Right atrium auricular region (tissue), 2 donors: ENCODE measurements at regions not wholly inside any gene's neighbourhood (a gene's known extent, or its start where the extent isn't known, plus 50 kb on each side); places are given as distances from the start of the nearest gene placed in this dataset.

Experiments
- DNase-seq: peaks from one replicate; pipeline ENCODE4 v3.0.0-alpha.2; 2019; ENCODE audit warnings: low spot score
- H3K27ac ChIP-seq, 2 donors: fragments of 200-600 bp; sonication (generic); 1 replicate in 1 of 2; 2 replicates in 1 of 2; pipeline ENCODE4 v1.5.1; 2016 to 2019
- H3K27me3 ChIP-seq, 2 donors: fragments of 200-600 bp; sonication (generic); one replicate each; pipeline versions ENCODE4 v1.5.1 to v1.6.0; 2017 to 2019
- H3K36me3 ChIP-seq: fragments of 200-600 bp; sonication (generic); one replicate; pipeline ENCODE4 v1.5.1; 2016
- H3K4me1 ChIP-seq, 2 donors: fragments of 200-600 bp; sonication (generic); one replicate each; pipeline versions ENCODE4 v1.5.1 to v1.6.0; 2017 to 2019
- H3K4me3 ChIP-seq, 2 donors: fragments of 200-600 bp; sonication (generic); 1 replicate in 1 of 2; 2 replicates in 1 of 2; pipeline ENCODE4 v1.5.1; 2017 to 2019; ENCODE audit warnings: mild to moderate bottlenecking in 1 of 2, moderate library complexity in 1 of 2
- H3K9me3 ChIP-seq, 2 donors: fragments of 200-600 bp; sonication (generic); one replicate each; pipeline ENCODE4 v1.5.1; 2019
- TF ChIP-seq, protein P1 (sequence below), 2 donors: fragments of 200-600 bp; sonication (generic); IDR thresholded peaks; one replicate each; pipeline ENCODE4 v1.5.1; 2019; ENCODE audit warnings: antibody characterized with exemption in 2 of 2

DNA sequence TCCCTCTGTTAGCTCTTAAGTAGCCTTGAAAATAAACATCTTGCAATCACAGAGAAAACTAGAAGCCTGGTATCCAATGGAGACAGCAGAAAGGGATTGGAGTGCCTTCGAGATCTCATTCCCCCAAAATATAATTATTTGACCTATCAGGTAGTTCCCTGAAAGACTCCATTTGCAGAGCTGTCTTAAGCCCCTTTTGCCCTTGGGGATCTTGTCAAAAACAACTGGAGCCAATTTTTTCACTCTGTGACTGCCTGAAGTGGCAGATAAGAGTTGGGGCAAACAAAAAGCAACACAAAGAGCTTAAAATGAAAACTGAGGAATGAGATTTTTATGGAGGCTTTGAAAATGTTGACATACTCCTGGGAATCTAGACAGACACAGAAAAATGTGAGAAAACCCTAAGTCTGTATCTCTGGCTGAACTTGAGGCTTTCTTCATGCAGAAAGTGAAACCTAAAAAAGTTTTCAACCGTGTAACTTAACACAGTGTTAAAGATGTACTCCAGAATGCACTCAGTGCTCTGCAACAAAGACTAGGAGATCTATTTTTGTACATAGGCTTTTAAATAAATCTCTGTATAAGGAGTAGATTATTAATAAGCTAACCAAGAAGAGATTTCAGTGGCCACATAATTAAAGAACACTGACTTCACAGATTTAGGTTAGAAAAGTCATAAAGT, 971.1 kb upstream of the MAN1A1 start:
- no peak overlapping the region for H3K27ac ChIP-seq
- H3K36me3 ChIP-seq: no peaks in the 10 kb centered on the region
- H3K9me3 ChIP-seq: peaks cover 0 to 24% of the 10 kb centered on the region in 2 donors
- no peak for DNase-seq
- no peaks in the 10 kb centered on the region for H3K27me3 ChIP-seq
- TF ChIP-seq, protein P1, sequence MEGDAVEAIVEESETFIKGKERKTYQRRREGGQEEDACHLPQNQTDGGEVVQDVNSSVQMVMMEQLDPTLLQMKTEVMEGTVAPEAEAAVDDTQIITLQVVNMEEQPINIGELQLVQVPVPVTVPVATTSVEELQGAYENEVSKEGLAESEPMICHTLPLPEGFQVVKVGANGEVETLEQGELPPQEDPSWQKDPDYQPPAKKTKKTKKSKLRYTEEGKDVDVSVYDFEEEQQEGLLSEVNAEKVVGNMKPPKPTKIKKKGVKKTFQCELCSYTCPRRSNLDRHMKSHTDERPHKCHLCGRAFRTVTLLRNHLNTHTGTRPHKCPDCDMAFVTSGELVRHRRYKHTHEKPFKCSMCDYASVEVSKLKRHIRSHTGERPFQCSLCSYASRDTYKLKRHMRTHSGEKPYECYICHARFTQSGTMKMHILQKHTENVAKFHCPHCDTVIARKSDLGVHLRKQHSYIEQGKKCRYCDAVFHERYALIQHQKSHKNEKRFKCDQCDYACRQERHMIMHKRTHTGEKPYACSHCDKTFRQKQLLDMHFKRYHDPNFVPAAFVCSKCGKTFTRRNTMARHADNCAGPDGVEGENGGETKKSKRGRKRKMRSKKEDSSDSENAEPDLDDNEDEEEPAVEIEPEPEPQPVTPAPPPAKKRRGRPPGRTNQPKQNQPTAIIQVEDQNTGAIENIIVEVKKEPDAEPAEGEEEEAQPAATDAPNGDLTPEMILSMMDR (IDR thresholded peaks at IDR 0.05): no peak
- no peak overlapping the region for H3K4me3 ChIP-seq
- no peaks in the 10 kb centered on the region for H3K4me1 ChIP-seq

DNA sequence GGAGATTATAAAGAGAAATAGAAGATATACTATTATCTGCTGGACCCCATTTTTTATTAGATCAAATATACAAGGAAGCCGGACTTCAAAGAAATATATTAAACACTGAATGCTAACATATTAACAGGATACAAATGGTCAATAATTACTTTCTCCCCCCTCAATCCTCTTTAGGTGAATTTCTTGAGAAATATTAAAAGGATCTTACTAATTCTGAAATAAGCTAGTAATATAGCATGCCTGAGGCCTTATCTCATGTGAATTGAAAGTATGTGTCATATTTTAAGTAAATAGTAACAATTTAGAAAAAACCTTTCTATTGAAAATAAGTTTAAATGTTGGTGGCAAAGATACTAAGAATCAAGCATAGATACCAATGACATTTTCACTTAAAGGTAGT, 954.7 kb upstream of the MAN1A1 start:
- no peak for DNase-seq
- TF ChIP-seq, protein P1 (IDR thresholded peaks at IDR 0.05): no peak
- no peak overlapping the region for H3K27ac ChIP-seq
- H3K27me3 ChIP-seq: no peaks in the 10 kb centered on the region
- no peaks in the 10 kb centered on the region for H3K4me1 ChIP-seq
- H3K9me3 ChIP-seq: no peaks in the 10 kb centered on the region
- H3K36me3 ChIP-seq: no peaks in the 10 kb centered on the region
- H3K4me3 ChIP-seq: no peak overlapping the region

DNA sequence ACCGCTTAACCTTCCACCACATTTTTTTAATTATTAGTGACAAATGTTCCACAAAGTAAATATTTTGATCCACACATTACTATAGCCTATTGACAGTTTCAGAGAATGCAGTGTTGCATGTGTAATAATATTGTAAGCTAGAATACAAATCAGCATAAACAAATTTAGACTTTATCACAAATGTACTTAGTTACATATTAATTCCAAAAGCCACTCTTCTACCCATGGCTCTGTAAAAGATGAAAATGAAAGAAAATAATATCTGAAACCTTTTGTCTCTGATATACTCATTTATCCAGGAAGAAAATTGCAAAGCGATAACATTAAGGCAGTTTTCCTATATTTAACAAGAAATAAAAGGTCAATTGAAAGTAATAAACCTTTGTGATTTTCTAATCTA, 954.0 kb upstream of the MAN1A1 start:
- Histone ChIP-seq H3K36me3 (no peaks in the 10 kb centered on the region), H3K27me3 (no peaks in the 10 kb centered on the region), H3K4me3 (no peak overlapping the region), H3K4me1 (no peaks in the 10 kb centered on the region), H3K27ac (no peak overlapping the region), H3K9me3 (no peaks in the 10 kb centered on the region)
- no peak for DNase-seq
- TF ChIP-seq, protein P1 (IDR thresholded peaks at IDR 0.05): no peak

GRCh38 chr6:120302041-120302440, 952.5 kb upstream of the MAN1A1 start:
- TF ChIP-seq, protein P1 (IDR thresholded peaks at IDR 0.05): no peak
- H3K27ac ChIP-seq: no peak overlapping the region
- H3K36me3 ChIP-seq: no peaks in the 10 kb centered on the region
- H3K9me3 ChIP-seq: no peaks in the 10 kb centered on the region
- H3K27me3 ChIP-seq: no peaks in the 10 kb centered on the region
- H3K4me1 ChIP-seq: no peaks in the 10 kb centered on the region
- DNase-seq: no peak
- H3K4me3 ChIP-seq: no peak overlapping the region

DNA sequence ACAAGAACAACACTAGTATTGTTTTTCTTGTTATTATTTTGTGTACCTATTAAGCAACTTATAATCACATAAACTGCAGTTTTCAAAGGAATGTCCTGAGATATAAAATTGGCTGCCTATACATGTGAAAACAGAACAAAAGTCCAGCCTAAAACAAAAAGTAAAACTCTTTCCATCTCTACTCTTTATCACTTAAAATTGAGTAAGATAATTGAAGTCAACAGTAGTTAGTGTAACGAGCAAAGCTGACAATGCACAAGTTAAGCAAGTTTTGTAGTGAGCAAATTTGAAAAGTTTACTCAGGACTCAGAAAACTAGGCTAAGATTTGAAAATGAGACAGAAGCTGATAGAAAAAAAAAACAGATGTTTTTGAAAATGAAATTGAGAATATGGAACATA, 941.4 kb upstream of the MAN1A1 start:
- TF ChIP-seq, protein P1 (IDR thresholded peaks at IDR 0.05): no peak
- Histone ChIP-seq H3K4me3 (no peak overlapping the region), H3K36me3 (no peaks in the 10 kb centered on the region), H3K9me3 (peaks cover 0 to 19% of the 10 kb centered on the region in 2 donors), H3K4me1 (no peaks in the 10 kb centered on the region), H3K27ac (no peak overlapping the region), H3K27me3 (no peaks in the 10 kb centered on the region)
- DNase-seq: no peak

DNA sequence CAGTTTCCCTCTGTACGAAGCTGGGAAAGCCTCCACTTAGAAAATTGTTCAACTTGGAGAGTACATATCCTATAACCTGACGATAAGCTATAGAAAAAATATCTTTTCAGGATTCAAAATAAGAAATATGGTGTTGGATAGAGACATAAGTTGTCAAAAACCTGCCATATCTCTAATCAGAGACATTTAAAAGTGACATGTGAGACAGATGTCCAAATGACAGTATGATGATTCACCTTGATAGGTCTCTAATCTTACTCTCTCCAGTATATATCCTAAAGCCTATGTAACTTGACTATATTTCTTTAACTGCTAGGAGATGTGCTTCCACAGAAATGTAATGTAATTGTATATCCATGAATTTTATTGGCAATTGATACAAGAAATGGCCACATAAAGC, 932.4 kb upstream of the MAN1A1 start:
- Histone ChIP-seq H3K36me3 (no peaks in the 10 kb centered on the region), H3K27ac (no peak overlapping the region), H3K27me3 (no peaks in the 10 kb centered on the region), H3K4me3 (no peak overlapping the region), H3K9me3 (no peaks in the 10 kb centered on the region), H3K4me1 (no peaks in the 10 kb centered on the region)
- no peak for DNase-seq
- TF ChIP-seq, protein P1 (IDR thresholded peaks at IDR 0.05): no peak
